ENCODE measurements at regions not wholly inside any gene's neighbourhood (a gene's known extent, or its start where the extent isn't known, plus 50 kb on each side); places are given as distances from the start of the nearest gene placed in this dataset.

GRCh38 chr2:155528034-155528433, 804.5 kb downstream of the NR4A2 start:
- Histone ChIP-seq H3K79me2 (ENCODE audit: control insufficient read depth, insufficient read depth, low read length) (no peaks in the 10 kb centered on the region), H3K36me3 (ENCODE audit: control insufficient read depth, insufficient read depth, low read length) (no peaks in the 10 kb centered on the region), H3K9me3 (ENCODE audit: control insufficient read depth, insufficient read depth, low read depth, low read length) (no peaks in the 10 kb centered on the region), H3K4me1 (ENCODE audit: control insufficient read depth, extremely low read depth, insufficient read depth, low read length) (no peaks in the 10 kb centered on the region), H3K4me2 (ENCODE audit: extremely low read depth, insufficient read depth, low read length) (no peak overlapping the region), H3K27ac (ENCODE audit: insufficient read depth, low read length) (no peak overlapping the region), H3K9ac (ENCODE audit: insufficient read depth, low read length) (no peak overlapping the region), H2AFZ (ENCODE audit: low read length) (no peak overlapping the region), H3K27me3 (ENCODE audit: control insufficient read depth, insufficient read depth, low read length) (no peaks in the 10 kb centered on the region), H3K4me3 (replicated peaks in 1 of 4; ENCODE audit: control extremely low read depth in 1 of 4, insufficient read depth in 1 of 4, low read depth in 3 of 4, low read length in 4 of 4) (no peak overlapping the region), H4K20me1 (ENCODE audit: control insufficient read depth, extremely low read depth, insufficient read depth, low read length) (no peaks in the 10 kb centered on the region)
- no peak for DNase-seq (ENCODE audit: low read depth in 2 of 2)
- TF ChIP-seq EZH2 (IDR thresholded peaks at IDR 0.05; ENCODE audit: low read length, missing control alignments): no peak
- no peak for TF ChIP-seq CTCF (conservative IDR thresholded peaks at IDR 0.05 in 1 of 2, IDR thresholded peaks at IDR 0.05 in 1 of 2; ENCODE audit: low read depth in 1 of 2, low read length in 2 of 2)

- Histone ChIP-seq H3K4me1 (ENCODE audit: control insufficient read depth, extremely low read depth, insufficient read depth, low read length) (no peaks in the 10 kb centered on the region), H3K27ac (ENCODE audit: insufficient read depth, low read length) (no peak overlapping the region), H3K9me3 (ENCODE audit: control insufficient read depth, insufficient read depth, low read depth, low read length) (no peaks in the 10 kb centered on the region), H2AFZ (ENCODE audit: low read length) (no peak overlapping the region), H3K27me3 (ENCODE audit: control insufficient read depth, insufficient read depth, low read length) (no peaks in the 10 kb centered on the region), H3K36me3 (ENCODE audit: control insufficient read depth, insufficient read depth, low read length) (no peaks in the 10 kb centered on the region), H3K4me3 (replicated peaks in 1 of 4; ENCODE audit: control extremely low read depth in 1 of 4, insufficient read depth in 1 of 4, low read depth in 3 of 4, low read length in 4 of 4) (no peak overlapping the region), H4K20me1 (ENCODE audit: control insufficient read depth, extremely low read depth, insufficient read depth, low read length) (no peaks in the 10 kb centered on the region), H3K79me2 (ENCODE audit: control insufficient read depth, insufficient read depth, low read length) (no peaks in the 10 kb centered on the region), H3K9ac (ENCODE audit: insufficient read depth, low read length) (no peak overlapping the region), H3K4me2 (ENCODE audit: extremely low read depth, insufficient read depth, low read length) (no peak overlapping the region)
- no peak for DNase-seq (ENCODE audit: low read depth in 2 of 2)
- no peak for TF ChIP-seq CTCF (conservative IDR thresholded peaks at IDR 0.05 in 1 of 2, IDR thresholded peaks at IDR 0.05 in 1 of 2; ENCODE audit: low read depth in 1 of 2, low read length in 2 of 2)
- TF ChIP-seq EZH2 (IDR thresholded peaks at IDR 0.05; ENCODE audit: low read length, missing control alignments): no peak
Observed at GRCh38 chr2:155525199-155525598, 807.3 kb downstream of the NR4A2 start.

GRCh38 chr2:155519529-155520130, 812.9 kb downstream of the NR4A2 start:
- H3K79me2 ChIP-seq (ENCODE audit: control insufficient read depth, insufficient read depth, low read length): no peaks in the 10 kb centered on the region
- no peak overlapping the region for H2AFZ ChIP-seq (ENCODE audit: low read length)
- H3K9ac ChIP-seq (ENCODE audit: insufficient read depth, low read length): no peak overlapping the region
- H3K27me3 ChIP-seq (ENCODE audit: control insufficient read depth, insufficient read depth, low read length): no peaks in the 10 kb centered on the region
- no peaks in the 10 kb centered on the region for H4K20me1 ChIP-seq (ENCODE audit: control insufficient read depth, extremely low read depth, insufficient read depth, low read length)
- H3K36me3 ChIP-seq (ENCODE audit: control insufficient read depth, insufficient read depth, low read length): no peaks in the 10 kb centered on the region
- no peak for DNase-seq (ENCODE audit: low read depth in 2 of 2)
- no peak overlapping the region for H3K4me3 ChIP-seq (replicated peaks in 1 of 4; ENCODE audit: control extremely low read depth in 1 of 4, insufficient read depth in 1 of 4, low read depth in 3 of 4, low read length in 4 of 4)
- TF ChIP-seq EZH2 (IDR thresholded peaks at IDR 0.05; ENCODE audit: low read length, missing control alignments) (no peak), CTCF (conservative IDR thresholded peaks at IDR 0.05 in 1 of 2, IDR thresholded peaks at IDR 0.05 in 1 of 2; ENCODE audit: low read depth in 1 of 2, low read length in 2 of 2) (no peak)
- H3K27ac ChIP-seq (ENCODE audit: insufficient read depth, low read length): no peak overlapping the region
- no peak overlapping the region for H3K4me2 ChIP-seq (ENCODE audit: extremely low read depth, insufficient read depth, low read length)
- no peaks in the 10 kb centered on the region for H3K4me1 ChIP-seq (ENCODE audit: control insufficient read depth, extremely low read depth, insufficient read depth, low read length)
- H3K9me3 ChIP-seq (ENCODE audit: control insufficient read depth, insufficient read depth, low read depth, low read length): no peaks in the 10 kb centered on the region

Data from fibroblast of lung (primary cell).